ENCODE measurements at regions not wholly inside any gene's neighbourhood (a gene's known extent, or its start where the extent isn't known, plus 50 kb on each side); places are given as distances from the start of the nearest gene placed in this dataset.
"Not testable (repeated sequence)": the region's sequence is repeated elsewhere in the genome, so short reads cannot be mapped to it uniquely, and the experiment has no call there.

GRCh38 chr6:27662769-27663168 is 189.9 kb upstream of the ZNF184 start:
- H3K4me1 ChIP-seq (ENCODE audit: low read depth), result no peaks in the 10 kb centered on the region
- H3K9me3 ChIP-seq (ENCODE audit: low read depth), result no peaks in the 10 kb centered on the region
- H3K27me3 ChIP-seq, result peaks cover 13% of the 10 kb centered on the region
- TF ChIP-seq CTCF (IDR thresholded peaks at IDR 0.05; ENCODE audit: low read depth, low read length), result no peak
- H3K36me3 ChIP-seq, result no peaks in the 10 kb centered on the region
- no peak overlapping the region for H3K4me3 ChIP-seq
- DNase-seq (ENCODE audit: low read depth in 1 of 2, low spot score in 1 of 2), result no peak
- H3K27ac ChIP-seq, result no peak overlapping the region

DNA sequence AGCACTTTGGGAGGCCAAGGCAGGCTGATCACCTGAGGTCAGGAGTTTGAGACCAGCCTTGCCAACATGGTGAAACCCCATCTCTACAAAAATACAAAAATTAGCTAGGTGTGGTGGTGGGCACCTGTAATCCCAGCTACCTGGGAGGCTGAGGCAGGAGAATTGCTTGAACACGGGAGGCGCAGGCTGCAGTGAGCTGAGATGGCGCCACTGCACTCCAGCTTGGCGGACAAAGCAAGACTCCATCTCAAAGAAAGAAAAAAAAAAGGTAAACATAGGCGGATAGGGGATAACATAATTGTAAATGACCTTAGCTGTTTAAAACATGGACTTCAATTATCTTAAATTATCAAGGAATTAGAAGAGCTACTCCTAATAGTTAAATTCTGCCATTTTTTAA is 189.3 kb upstream of the ZNF184 start:
- not testable (repeated sequence) for H3K4me3 ChIP-seq; DNase-seq (ENCODE audit: low read depth in 1 of 2, low spot score in 1 of 2); H3K9me3 ChIP-seq (ENCODE audit: low read depth); H3K4me1 ChIP-seq (ENCODE audit: low read depth); H3K27me3 ChIP-seq; H3K27ac ChIP-seq; H3K36me3 ChIP-seq

- H3K27ac ChIP-seq; H3K27me3 ChIP-seq; H3K36me3 ChIP-seq; H3K9me3 ChIP-seq (ENCODE audit: low read depth); H3K4me1 ChIP-seq (ENCODE audit: low read depth); DNase-seq (ENCODE audit: low read depth in 1 of 2, low spot score in 1 of 2); H3K4me3 ChIP-seq: not testable (repeated sequence)
These were observed 180.4 kb upstream of the ZNF184 start for GRCh38 chr6:27653143-27653825.

DNA sequence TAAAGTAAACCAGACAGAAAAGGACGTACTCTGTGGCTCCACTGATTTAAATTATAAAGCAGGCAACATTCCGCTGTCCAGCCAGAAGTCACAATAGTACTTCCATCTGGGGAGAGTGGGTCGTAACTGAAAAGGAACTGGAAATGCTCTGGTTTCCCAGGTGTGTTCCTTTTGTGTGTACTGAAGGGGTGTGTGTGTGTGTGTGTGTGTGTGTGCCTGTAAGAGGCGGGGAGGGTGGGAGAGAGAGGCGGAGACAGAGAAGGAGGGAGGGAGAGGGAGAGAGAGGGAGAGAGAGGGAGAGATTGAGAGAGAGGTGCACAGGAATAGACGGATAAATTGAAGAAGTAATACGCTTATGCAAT is 178.4 kb upstream of the ZNF184 start:
- no peaks in the 10 kb centered on the region for H3K36me3 ChIP-seq
- no peaks in the 10 kb centered on the region for H3K4me1 ChIP-seq (ENCODE audit: low read depth)
- no peak for TF ChIP-seq CTCF (IDR thresholded peaks at IDR 0.05; ENCODE audit: low read depth, low read length)
- no peaks in the 10 kb centered on the region for H3K27me3 ChIP-seq
- H3K4me3 ChIP-seq, result peak overlapping the region; percentile 38
- no peaks in the 10 kb centered on the region for H3K9me3 ChIP-seq (ENCODE audit: low read depth)
- DNase-seq (ENCODE audit: low read depth in 1 of 2, low spot score in 1 of 2), result peak in 1 of 2 donors; percentile 47
- no peak overlapping the region for H3K27ac ChIP-seq

- H3K4me3 ChIP-seq, result peak overlapping the region; percentile 38
- peak; percentile 71 to 74 for DNase-seq (ENCODE audit: low read depth in 1 of 2, low spot score in 1 of 2)
- no peak overlapping the region for H3K27ac ChIP-seq
- H3K36me3 ChIP-seq, result no peaks in the 10 kb centered on the region
- H3K27me3 ChIP-seq, result no peaks in the 10 kb centered on the region
- TF ChIP-seq CTCF (IDR thresholded peaks at IDR 0.05; ENCODE audit: low read depth, low read length), result peak; percentile 33
- H3K9me3 ChIP-seq (ENCODE audit: low read depth), result no peaks in the 10 kb centered on the region
- H3K4me1 ChIP-seq (ENCODE audit: low read depth), result no peaks in the 10 kb centered on the region
These were observed 177.9 kb upstream of the ZNF184 start for GRCh38 chr6:27650620-27651370.

DNA sequence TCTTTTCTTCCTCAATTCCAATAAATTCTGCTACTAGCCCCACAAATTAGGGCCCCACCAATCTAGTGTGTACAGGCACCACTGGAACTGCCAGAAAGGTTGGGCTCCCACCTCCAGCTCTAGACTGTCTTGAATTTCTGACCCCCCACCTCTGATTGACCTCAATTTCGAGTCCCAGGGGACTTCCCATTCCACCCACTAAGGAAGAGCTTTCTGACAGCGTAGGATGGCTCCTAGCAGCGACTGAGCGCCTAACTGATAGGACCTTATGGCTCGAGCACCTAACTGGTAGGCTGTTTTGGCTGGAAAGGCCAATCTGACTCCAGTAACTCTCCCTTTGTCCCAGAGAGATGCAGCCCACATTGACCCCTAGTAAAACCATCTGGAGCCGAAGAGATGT is 171.6 kb upstream of the ZNF184 start:
- Histone ChIP-seq H3K9me3 (ENCODE audit: low read depth) (no peaks in the 10 kb centered on the region), H3K36me3 (no peaks in the 10 kb centered on the region), H3K4me1 (ENCODE audit: low read depth) (no peaks in the 10 kb centered on the region), H3K4me3 (no peak overlapping the region), H3K27ac (no peak overlapping the region), H3K27me3 (no peaks in the 10 kb centered on the region)
- no peak for DNase-seq (ENCODE audit: low read depth in 1 of 2, low spot score in 1 of 2)
- TF ChIP-seq CTCF (IDR thresholded peaks at IDR 0.05; ENCODE audit: low read depth, low read length), result no peak
